Tibial nerve (tissue), 3 donors: ENCODE measurements at regions not wholly inside any gene's neighbourhood (a gene's known extent, or its start where the extent isn't known, plus 50 kb on each side); places are given as distances from the start of the nearest gene placed in this dataset.

Experiments
- POLR2A ChIP-seq, 2 donors: fragments of 450-650 bp; IDR thresholded peaks; one replicate each; pipeline ENCODE4 v1.6.1; 2017; ENCODE audit warnings: antibody characterized with exemption in 2 of 2, mild to moderate bottlenecking in 2 of 2, moderate library complexity in 2 of 2
- TF ChIP-seq, protein P1 (sequence below), 5 experiments: fragments of 200-600 bp in 3 of 5; fragments of 450-650 bp in 2 of 5; sonication (generic) in 3 of 5; IDR thresholded peaks; one replicate each; pipeline ENCODE4 v1.5.1; 2016 to 2019; ENCODE audit warnings: antibody characterized with exemption in 5 of 5, mild to moderate bottlenecking in 3 of 5, moderate library complexity in 2 of 5

- no peak for TF ChIP-seq POLR2A (IDR thresholded peaks at IDR 0.05)
- TF ChIP-seq, protein P1, sequence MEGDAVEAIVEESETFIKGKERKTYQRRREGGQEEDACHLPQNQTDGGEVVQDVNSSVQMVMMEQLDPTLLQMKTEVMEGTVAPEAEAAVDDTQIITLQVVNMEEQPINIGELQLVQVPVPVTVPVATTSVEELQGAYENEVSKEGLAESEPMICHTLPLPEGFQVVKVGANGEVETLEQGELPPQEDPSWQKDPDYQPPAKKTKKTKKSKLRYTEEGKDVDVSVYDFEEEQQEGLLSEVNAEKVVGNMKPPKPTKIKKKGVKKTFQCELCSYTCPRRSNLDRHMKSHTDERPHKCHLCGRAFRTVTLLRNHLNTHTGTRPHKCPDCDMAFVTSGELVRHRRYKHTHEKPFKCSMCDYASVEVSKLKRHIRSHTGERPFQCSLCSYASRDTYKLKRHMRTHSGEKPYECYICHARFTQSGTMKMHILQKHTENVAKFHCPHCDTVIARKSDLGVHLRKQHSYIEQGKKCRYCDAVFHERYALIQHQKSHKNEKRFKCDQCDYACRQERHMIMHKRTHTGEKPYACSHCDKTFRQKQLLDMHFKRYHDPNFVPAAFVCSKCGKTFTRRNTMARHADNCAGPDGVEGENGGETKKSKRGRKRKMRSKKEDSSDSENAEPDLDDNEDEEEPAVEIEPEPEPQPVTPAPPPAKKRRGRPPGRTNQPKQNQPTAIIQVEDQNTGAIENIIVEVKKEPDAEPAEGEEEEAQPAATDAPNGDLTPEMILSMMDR (IDR thresholded peaks at IDR 0.05) = no peak
Observed at GRCh38 chr6:43909474-43910148, 139.6 kb downstream of the VEGFA start.
